Brain microvascular endothelial cell (primary cell): ENCODE measurements at regions not wholly inside any gene's neighbourhood (a gene's known extent, or its start where the extent isn't known, plus 50 kb on each side); places are given as distances from the start of the nearest gene placed in this dataset.

Experiments
- DNase-seq: peaks from one replicate; pipeline ENCODE4 v3.0.0-alpha.2; 2020
- H3K27ac ChIP-seq: fragments of 250-450 bp; sonication (Bioruptor Pico); 2 replicates; pipeline ENCODE4 v1.5.1; 2020; ENCODE audit warnings: mild to moderate bottlenecking, moderate library complexity
- H3K27me3 ChIP-seq: fragments of 250-450 bp; sonication (Bioruptor Pico); replicated peaks from 2 replicates; pipeline ENCODE4 v1.5.1; 2020; ENCODE audit warnings: mild to moderate bottlenecking
- H3K36me3 ChIP-seq: fragments of 250-450 bp; sonication (Bioruptor Pico); replicated peaks from 2 replicates; pipeline ENCODE4 v1.5.1; 2020; ENCODE audit warnings: mild to moderate bottlenecking
- H3K4me3 ChIP-seq: 2 replicates; pipeline ENCODE4 v1.5.1; 2011; ENCODE audit warnings: low read depth, mild to moderate bottlenecking, control low read depth, low read length, moderate library complexity
- CTCF ChIP-seq: IDR thresholded peaks from 2 replicates; pipeline ENCODE4 v1.5.1; 2011; ENCODE audit warnings: low read depth, mild to moderate bottlenecking, moderate library complexity, low read length, control low read depth, inconsistent platforms; ENCODE audit errors: missing control alignments
- in situ Hi-C: cut with HindIII; loops from 2 replicates; pipeline ENCODE4 v1.10.0; 2017; ENCODE audit warnings: low sequenced_read_pairs, low pct_ligation_motif_present

- DNase-seq, result no peak
- no peak for TF ChIP-seq CTCF
- in situ Hi-C loops, result no loop called here
Measured at GRCh38 chr3:104275199-104275598, 1091.5 kb upstream of the ALCAM start.

GRCh38 chr3:104279617-104280016 lies 1087.1 kb upstream of the ALCAM start:
- no peaks in the 10 kb centered on the region for H3K36me3 ChIP-seq
- TF ChIP-seq CTCF, result no peak
- no peak overlapping the region for H3K4me3 ChIP-seq
- H3K27me3 ChIP-seq, result no peaks in the 10 kb centered on the region
- in situ Hi-C loops, result no loop called here
- peak; percentile 75 for DNase-seq
- peak overlapping the region; percentile 52 for H3K27ac ChIP-seq

More at GRCh38 chr3:104275199-104275598, 1091.5 kb upstream of the ALCAM start:
- Histone ChIP-seq H3K4me3 (no peak overlapping the region), H3K27ac (no peak overlapping the region), H3K27me3 (no peaks in the 10 kb centered on the region), H3K36me3 (no peaks in the 10 kb centered on the region)

GRCh38 chr3:104281713-104282112 lies 1085.0 kb upstream of the ALCAM start:
- Histone ChIP-seq H3K27ac (no peak overlapping the region), H3K36me3 (no peaks in the 10 kb centered on the region), H3K4me3 (no peak overlapping the region), H3K27me3 (no peaks in the 10 kb centered on the region)
- in situ Hi-C loops, result no loop called here
- no peak for DNase-seq
- TF ChIP-seq CTCF, result no peak

GRCh38 chr3:104286645-104287044 lies 1080.1 kb upstream of the ALCAM start:
- Histone ChIP-seq H3K27ac (no peak overlapping the region), H3K36me3 (no peaks in the 10 kb centered on the region), H3K27me3 (no peaks in the 10 kb centered on the region), H3K4me3 (no peak overlapping the region)
- no peak for DNase-seq
- in situ Hi-C loops, result no loop called here
- TF ChIP-seq CTCF, result no peak

- in situ Hi-C loops, result no loop called here
- no peak for DNase-seq
- Histone ChIP-seq H3K4me3 (peak overlapping the region; percentile 18), H3K27ac (no peak overlapping the region), H3K36me3 (no peaks in the 10 kb centered on the region), H3K27me3 (no peaks in the 10 kb centered on the region)
- no peak for TF ChIP-seq CTCF
Measured at GRCh38 chr3:104291437-104291851, 1075.3 kb upstream of the ALCAM start.

GRCh38 chr3:104291878-104292277 lies 1074.8 kb upstream of the ALCAM start:
- Histone ChIP-seq H3K4me3 (no peak overlapping the region), H3K36me3 (no peaks in the 10 kb centered on the region), H3K27ac (peak overlapping the region; percentile 33), H3K27me3 (no peaks in the 10 kb centered on the region)
- TF ChIP-seq CTCF, result no peak
- peak; percentile 12 for DNase-seq
- in situ Hi-C loops, result no loop called here
